Spleen (tissue), 7 donors: ENCODE measurements at regions not wholly inside any gene's neighbourhood (a gene's known extent, or its start where the extent isn't known, plus 50 kb on each side); places are given as distances from the start of the nearest gene placed in this dataset.

Source experiments
- CTCF ChIP-seq, 11 experiments: fragments of 200-600 bp in 7 of 11; fragments of 450-650 bp in 4 of 11; sonication (generic) in 4 of 11; IDR thresholded peaks in 8 of 11; conservative IDR thresholded peaks in 3 of 11; 1 replicate in 7 of 11; 2 replicates in 4 of 11; pipeline versions ENCODE4 v1.4.0 to v1.8.0; 2016 to 2021; ENCODE audit warnings: antibody characterized with exemption in 11 of 11, inconsistent platforms in 4 of 11, mild to moderate bottlenecking in 1 of 11
- POLR2A ChIP-seq, 3 donors: fragments of 450-650 bp; IDR thresholded peaks; one replicate each; pipeline ENCODE4 v1.5.1; 2017; ENCODE audit warnings: antibody characterized with exemption in 3 of 3, mild to moderate bottlenecking in 1 of 3
- POLR2AphosphoS5 ChIP-seq, 3 donors: sonication (generic); formaldehyde crosslinking; IDR thresholded peaks; one replicate each; pipeline ENCODE4 v1.5.1; 2017; ENCODE audit warnings: antibody characterized with exemption in 3 of 3
- donor health status: DM: no; HTN: no; CAD: no; lungs with moderate emphysema.
- donor health status: DM: no; HTN: no; CAD: no.
- donor health status: DM: no; HTN: no; CAD: no.

- no peak for TF ChIP-seq POLR2AphosphoS5 (IDR thresholded peaks at IDR 0.05)
- TF ChIP-seq POLR2A (IDR thresholded peaks at IDR 0.05) = no peak
- no peak for TF ChIP-seq CTCF (IDR thresholded peaks at IDR 0.05 in 8 of 11, conservative IDR thresholded peaks at IDR 0.05 in 3 of 11)
Observed at GRCh38 chr1:36643371-36644270, 160.9 kb upstream of the CSF3R start.
